ENCODE measurements at regions not wholly inside any gene's neighbourhood (a gene's known extent, or its start where the extent isn't known, plus 50 kb on each side); places are given as distances from the start of the nearest gene placed in this dataset.

- Histone ChIP-seq H3K4me3 (ENCODE audit: low read depth in 1 of 2, low read length in 2 of 2) (no peak overlapping the region), H3K4me1 (ENCODE audit: control insufficient read depth in 1 of 2, insufficient read depth in 2 of 2, low read length in 2 of 2) (no peaks in the 10 kb centered on the region), H3K9me3 (ENCODE audit: control insufficient read depth in 1 of 2, low read length in 2 of 2) (no peaks in the 10 kb centered on the region), H3K9ac (ENCODE audit: low read depth in 1 of 2, low read length in 2 of 2) (no peak overlapping the region), H3K27me3 (ENCODE audit: control insufficient read depth in 1 of 2, insufficient read depth in 2 of 2, low read length in 2 of 2) (no peaks in the 10 kb centered on the region), H3K27ac (ENCODE audit: low read depth, low read length) (no peak overlapping the region), H3K36me3 (ENCODE audit: control insufficient read depth in 1 of 2, insufficient read depth in 2 of 2, low read length in 2 of 2) (no peaks in the 10 kb centered on the region)
Observed at GRCh38 chr20:40218971-40219370, 470.1 kb downstream of the MAFB start.

GRCh38 chr20:40218316-40218969 lies 470.6 kb downstream of the MAFB start:
- Histone ChIP-seq H3K36me3 (ENCODE audit: control insufficient read depth in 1 of 2, insufficient read depth in 2 of 2, low read length in 2 of 2) (no peaks in the 10 kb centered on the region), H3K27me3 (ENCODE audit: control insufficient read depth in 1 of 2, insufficient read depth in 2 of 2, low read length in 2 of 2) (no peaks in the 10 kb centered on the region), H3K9me3 (ENCODE audit: control insufficient read depth in 1 of 2, low read length in 2 of 2) (no peaks in the 10 kb centered on the region), H3K9ac (ENCODE audit: low read depth in 1 of 2, low read length in 2 of 2) (no peak overlapping the region), H3K4me1 (ENCODE audit: control insufficient read depth in 1 of 2, insufficient read depth in 2 of 2, low read length in 2 of 2) (no peaks in the 10 kb centered on the region), H3K27ac (ENCODE audit: low read depth, low read length) (no peak overlapping the region), H3K4me3 (ENCODE audit: low read depth in 1 of 2, low read length in 2 of 2) (no peak overlapping the region)

- H3K27ac ChIP-seq (ENCODE audit: low read depth, low read length) = no peak overlapping the region
- no peak overlapping the region for H3K9ac ChIP-seq (ENCODE audit: low read depth in 1 of 2, low read length in 2 of 2)
- no peaks in the 10 kb centered on the region for H3K9me3 ChIP-seq (ENCODE audit: control insufficient read depth in 1 of 2, low read length in 2 of 2)
- H3K36me3 ChIP-seq (ENCODE audit: control insufficient read depth in 1 of 2, insufficient read depth in 2 of 2, low read length in 2 of 2) = no peaks in the 10 kb centered on the region
- no peaks in the 10 kb centered on the region for H3K4me1 ChIP-seq (ENCODE audit: control insufficient read depth in 1 of 2, insufficient read depth in 2 of 2, low read length in 2 of 2)
- H3K27me3 ChIP-seq (ENCODE audit: control insufficient read depth in 1 of 2, insufficient read depth in 2 of 2, low read length in 2 of 2) = no peaks in the 10 kb centered on the region
- H3K4me3 ChIP-seq (ENCODE audit: low read depth in 1 of 2, low read length in 2 of 2) = no peak overlapping the region
Observed at GRCh38 chr20:40207655-40208054, 481.4 kb downstream of the MAFB start.

- H3K27ac ChIP-seq (ENCODE audit: low read depth, low read length) = no peak overlapping the region
- H3K27me3 ChIP-seq (ENCODE audit: control insufficient read depth in 1 of 2, insufficient read depth in 2 of 2, low read length in 2 of 2) = no peaks in the 10 kb centered on the region
- no peaks in the 10 kb centered on the region for H3K9me3 ChIP-seq (ENCODE audit: control insufficient read depth in 1 of 2, low read length in 2 of 2)
- H3K4me3 ChIP-seq (ENCODE audit: low read depth in 1 of 2, low read length in 2 of 2) = no peak overlapping the region
- no peaks in the 10 kb centered on the region for H3K36me3 ChIP-seq (ENCODE audit: control insufficient read depth in 1 of 2, insufficient read depth in 2 of 2, low read length in 2 of 2)
- no peak overlapping the region for H3K9ac ChIP-seq (ENCODE audit: low read depth in 1 of 2, low read length in 2 of 2)
- no peaks in the 10 kb centered on the region for H3K4me1 ChIP-seq (ENCODE audit: control insufficient read depth in 1 of 2, insufficient read depth in 2 of 2, low read length in 2 of 2)
Observed at GRCh38 chr20:40205971-40206370, 483.1 kb downstream of the MAFB start.

GRCh38 chr20:40203032-40203431 lies 486.0 kb downstream of the MAFB start:
- Histone ChIP-seq H3K9ac (ENCODE audit: low read depth in 1 of 2, low read length in 2 of 2) (no peak overlapping the region), H3K27ac (ENCODE audit: low read depth, low read length) (no peak overlapping the region), H3K9me3 (ENCODE audit: control insufficient read depth in 1 of 2, low read length in 2 of 2) (no peaks in the 10 kb centered on the region), H3K27me3 (ENCODE audit: control insufficient read depth in 1 of 2, insufficient read depth in 2 of 2, low read length in 2 of 2) (no peaks in the 10 kb centered on the region), H3K36me3 (ENCODE audit: control insufficient read depth in 1 of 2, insufficient read depth in 2 of 2, low read length in 2 of 2) (no peaks in the 10 kb centered on the region), H3K4me3 (ENCODE audit: low read depth in 1 of 2, low read length in 2 of 2) (no peak overlapping the region), H3K4me1 (ENCODE audit: control insufficient read depth in 1 of 2, insufficient read depth in 2 of 2, low read length in 2 of 2) (no peaks in the 10 kb centered on the region)

- H3K27me3 ChIP-seq (ENCODE audit: control insufficient read depth in 1 of 2, insufficient read depth in 2 of 2, low read length in 2 of 2) = no peaks in the 10 kb centered on the region
- H3K4me3 ChIP-seq (ENCODE audit: low read depth in 1 of 2, low read length in 2 of 2) = no peak overlapping the region
- H3K36me3 ChIP-seq (ENCODE audit: control insufficient read depth in 1 of 2, insufficient read depth in 2 of 2, low read length in 2 of 2) = no peaks in the 10 kb centered on the region
- H3K4me1 ChIP-seq (ENCODE audit: control insufficient read depth in 1 of 2, insufficient read depth in 2 of 2, low read length in 2 of 2) = no peaks in the 10 kb centered on the region
- no peaks in the 10 kb centered on the region for H3K9me3 ChIP-seq (ENCODE audit: control insufficient read depth in 1 of 2, low read length in 2 of 2)
- no peak overlapping the region for H3K27ac ChIP-seq (ENCODE audit: low read depth, low read length)
- H3K9ac ChIP-seq (ENCODE audit: low read depth in 1 of 2, low read length in 2 of 2) = no peak overlapping the region
Observed at GRCh38 chr20:40197691-40198090, 491.3 kb downstream of the MAFB start.

- Histone ChIP-seq H3K9ac (ENCODE audit: low read depth in 1 of 2, low read length in 2 of 2) (no peak overlapping the region), H3K4me1 (ENCODE audit: control insufficient read depth in 1 of 2, insufficient read depth in 2 of 2, low read length in 2 of 2) (no peaks in the 10 kb centered on the region), H3K4me3 (ENCODE audit: low read depth in 1 of 2, low read length in 2 of 2) (no peak overlapping the region), H3K27ac (ENCODE audit: low read depth, low read length) (no peak overlapping the region), H3K9me3 (ENCODE audit: control insufficient read depth in 1 of 2, low read length in 2 of 2) (no peaks in the 10 kb centered on the region), H3K36me3 (ENCODE audit: control insufficient read depth in 1 of 2, insufficient read depth in 2 of 2, low read length in 2 of 2) (no peaks in the 10 kb centered on the region), H3K27me3 (ENCODE audit: control insufficient read depth in 1 of 2, insufficient read depth in 2 of 2, low read length in 2 of 2) (no peaks in the 10 kb centered on the region)
Observed at GRCh38 chr20:40196846-40197436, 492.1 kb downstream of the MAFB start.

- Histone ChIP-seq H3K9me3 (ENCODE audit: control insufficient read depth in 1 of 2, low read length in 2 of 2) (no peaks in the 10 kb centered on the region), H3K27me3 (ENCODE audit: control insufficient read depth in 1 of 2, insufficient read depth in 2 of 2, low read length in 2 of 2) (no peaks in the 10 kb centered on the region), H3K4me1 (ENCODE audit: control insufficient read depth in 1 of 2, insufficient read depth in 2 of 2, low read length in 2 of 2) (no peaks in the 10 kb centered on the region), H3K9ac (ENCODE audit: low read depth in 1 of 2, low read length in 2 of 2) (no peak overlapping the region), H3K36me3 (ENCODE audit: control insufficient read depth in 1 of 2, insufficient read depth in 2 of 2, low read length in 2 of 2) (no peaks in the 10 kb centered on the region), H3K4me3 (ENCODE audit: low read depth in 1 of 2, low read length in 2 of 2) (no peak overlapping the region), H3K27ac (ENCODE audit: low read depth, low read length) (no peak overlapping the region)
Observed at GRCh38 chr20:40195742-40196141, 493.3 kb downstream of the MAFB start.

- Histone ChIP-seq H3K36me3 (ENCODE audit: control insufficient read depth in 1 of 2, insufficient read depth in 2 of 2, low read length in 2 of 2) (no peaks in the 10 kb centered on the region), H3K27me3 (ENCODE audit: control insufficient read depth in 1 of 2, insufficient read depth in 2 of 2, low read length in 2 of 2) (no peaks in the 10 kb centered on the region), H3K27ac (ENCODE audit: low read depth, low read length) (no peak overlapping the region), H3K9ac (ENCODE audit: low read depth in 1 of 2, low read length in 2 of 2) (no peak overlapping the region), H3K4me1 (ENCODE audit: control insufficient read depth in 1 of 2, insufficient read depth in 2 of 2, low read length in 2 of 2) (no peaks in the 10 kb centered on the region), H3K9me3 (ENCODE audit: control insufficient read depth in 1 of 2, low read length in 2 of 2) (no peaks in the 10 kb centered on the region), H3K4me3 (ENCODE audit: low read depth in 1 of 2, low read length in 2 of 2) (no peak overlapping the region)
Observed at GRCh38 chr20:40192529-40192928, 496.5 kb downstream of the MAFB start.

- H3K27me3 ChIP-seq (ENCODE audit: control insufficient read depth in 1 of 2, insufficient read depth in 2 of 2, low read length in 2 of 2) = no peaks in the 10 kb centered on the region
- no peaks in the 10 kb centered on the region for H3K4me1 ChIP-seq (ENCODE audit: control insufficient read depth in 1 of 2, insufficient read depth in 2 of 2, low read length in 2 of 2)
- H3K27ac ChIP-seq (ENCODE audit: low read depth, low read length) = no peak overlapping the region
- no peaks in the 10 kb centered on the region for H3K36me3 ChIP-seq (ENCODE audit: control insufficient read depth in 1 of 2, insufficient read depth in 2 of 2, low read length in 2 of 2)
- H3K4me3 ChIP-seq (ENCODE audit: low read depth in 1 of 2, low read length in 2 of 2) = no peak overlapping the region
- no peak overlapping the region for H3K9ac ChIP-seq (ENCODE audit: low read depth in 1 of 2, low read length in 2 of 2)
- H3K9me3 ChIP-seq (ENCODE audit: control insufficient read depth in 1 of 2, low read length in 2 of 2) = no peaks in the 10 kb centered on the region
Observed at GRCh38 chr20:40192081-40192480, 497.0 kb downstream of the MAFB start.

All from duodenal mucosa (tissue), 2 donors.